GM12878 (cell line): ENCODE measurements at regions not wholly inside any gene's neighbourhood (a gene's known extent, or its start where the extent isn't known, plus 50 kb on each side); places are given as distances from the start of the nearest gene placed in this dataset.

Experiments
- ATAC-seq: fragments of 200-7000 bp; cut with Tn5 transposase; 3 replicates; pipeline ENCODE4 v1.9.1; 2020; ENCODE audit warnings: mild to moderate bottlenecking, moderate library complexity
- BruUV-seq: library from RNA; stranded (reverse); fragments of 400-500 nt; replicated peaks from 2 replicates; lab custom pipeline; 2021; lab: Mats Ljungman, UMichigan
- CTCF ChIA-PET: fragments of 300-600 bp; sonication (Branson Sonifier 250); formaldehyde crosslinking; extraction: SDS; loops from one replicate; lab custom pipeline; 2021; ENCODE audit warnings: inconsistent platforms; lab: Yijun Ruan, JAX
- POLR2A ChIA-PET: fragments of 350-600 bp; formaldehyde crosslinking; extraction: SDS; loops from one replicate; lab custom pipeline; 2021; ENCODE audit warnings: inconsistent platforms; lab: Charles Lee
- RAD21 ChIA-PET: fragments of 300-600 bp; sonication (Branson Sonifier 250); formaldehyde crosslinking; loops from one replicate; lab custom pipeline; 2023; ENCODE audit warnings: antibody characterized with exemption; ENCODE audit not compliant: unreplicated experiment; lab: Charles Lee
- SMC1A ChIA-PET: fragments of 300-600 bp; sonication (Branson Sonifier 250); formaldehyde crosslinking; loops from one replicate; lab custom pipeline; 2023; ENCODE audit not compliant: unreplicated experiment, uncharacterized antibody; lab: Charles Lee
- DNase-seq: peaks from one replicate; pipeline ENCODE4 v3.0.0-alpha.2; 2011; ENCODE audit warnings: low read depth, low spot score
- FAIRE-seq: peaks from 3 replicates; lab custom pipeline; 2011; peaks lifted over from hg19 to GRCh38; lab: Jason Lieb, UNC
- H2AFZ ChIP-seq: 2 replicates; pipeline ENCODE4 v1.6.0; 2011; ENCODE audit warnings: low read depth, low read length, control low read depth; ENCODE audit not compliant: control insufficient read depth
- H3K27ac ChIP-seq: 2 replicates; pipeline ENCODE4 v1.5.1; 2011; ENCODE audit warnings: control low read depth; ENCODE audit not compliant: control insufficient read depth, insufficient read depth
- H3K27me3 ChIP-seq, 2 experiments: replicated peaks in 1 of 2; 2 replicates each; pipeline versions ENCODE4 v1.6.0 to v1.6.1; 2011; ENCODE audit warnings: low read length in 1 of 2; ENCODE audit not compliant: control insufficient read depth in 2 of 2, insufficient read depth in 2 of 2
- H3K36me3 ChIP-seq, 2 experiments: 2 replicates each; pipeline ENCODE4 v1.5.1; 2011; ENCODE audit warnings: low read length in 1 of 2; ENCODE audit not compliant: control insufficient read depth in 2 of 2, insufficient read depth in 2 of 2
- H3K4me1 ChIP-seq: 2 replicates; pipeline ENCODE4 v1.6.1; 2011; ENCODE audit warnings: mild to moderate bottlenecking, low read length, moderate library complexity, mixed read lengths; ENCODE audit not compliant: control insufficient read depth, insufficient read depth
- H3K4me2 ChIP-seq: 2 replicates; pipeline ENCODE4 v1.6.0; 2011; ENCODE audit warnings: control low read depth; ENCODE audit not compliant: control insufficient read depth, insufficient read depth
- H3K4me3 ChIP-seq: fragments of 200-600 bp; sonication (generic); 2 replicates; pipeline ENCODE4 v1.5.1; 2016
- H3K79me2 ChIP-seq: 2 replicates; pipeline ENCODE4 v1.6.0; 2011; ENCODE audit warnings: low read length; ENCODE audit not compliant: control insufficient read depth, insufficient read depth
- H3K9ac ChIP-seq: 2 replicates; pipeline ENCODE4 v1.8.0; 2011; ENCODE audit warnings: low read length, control low read depth, mixed read lengths; ENCODE audit not compliant: control insufficient read depth, insufficient read depth
- H3K9me3 ChIP-seq: replicated peaks from 3 replicates; pipeline ENCODE4 v1.5.1; 2011; ENCODE audit warnings: mild to moderate bottlenecking, low read length; ENCODE audit not compliant: control insufficient read depth, insufficient read depth
- H4K20me1 ChIP-seq: 2 replicates; pipeline ENCODE4 v1.6.0; 2011; ENCODE audit not compliant: control insufficient read depth, insufficient read depth
- CREB1 ChIP-seq: IDR thresholded peaks from 2 replicates; pipeline ENCODE4 v1.6.1; 2012; ENCODE audit warnings: low read depth, mild to moderate bottlenecking, inconsistent platforms
- E2F4 ChIP-seq: IDR thresholded peaks from 2 replicates; pipeline ENCODE4 v1.6.1; 2012; ENCODE audit warnings: low read depth, low read length, improper control_type of control experiment
- MEF2A ChIP-seq: IDR thresholded peaks from 2 replicates; pipeline ENCODE4 v1.6.1; 2011; ENCODE audit warnings: low read depth, mild to moderate bottlenecking, low read length, moderate library complexity; ENCODE audit not compliant: insufficient read depth
- MTA3 ChIP-seq: IDR thresholded peaks from 2 replicates; pipeline ENCODE4 v1.6.1; 2012; ENCODE audit warnings: low read length, inconsistent platforms, borderline replicate concordance
- NR2C2 ChIP-seq: IDR thresholded peaks from 2 replicates; pipeline ENCODE4 v1.6.1; 2011; ENCODE audit warnings: borderline replicate concordance, low read depth; ENCODE audit not compliant: control insufficient read depth, insufficient read length
- RBBP5 ChIP-seq: fragments of 200-600 bp; sonication (generic); conservative IDR thresholded peaks from 2 replicates; pipeline ENCODE4 v1.6.1; 2016
- SP1 ChIP-seq: IDR thresholded peaks from one replicate; pipeline ENCODE4 v1.6.1; 2011; ENCODE audit warnings: low read depth, low read length
- TBL1XR1 ChIP-seq: IDR thresholded peaks from 2 replicates; pipeline ENCODE4 v1.6.1; 2012; ENCODE audit warnings: low read depth, low read length, improper control_type of control experiment
- WRNIP1 ChIP-seq: IDR thresholded peaks from 2 replicates; pipeline ENCODE4 v1.6.1; 2011; ENCODE audit warnings: low read depth, low read length, improper control_type of control experiment, borderline replicate concordance
- ZZZ3 ChIP-seq: IDR thresholded peaks from 2 replicates; pipeline ENCODE4 v1.6.1; 2011; ENCODE audit warnings: low read depth; ENCODE audit not compliant: control insufficient read depth, insufficient read length
- WGBS: methylation state at CpG from one replicate; pipeline ENCODE4 v1.1.6; 2016; ENCODE audit warnings: low lambda C conversion rate; ENCODE audit not compliant: insufficient replicate concordance, insufficient coverage; ENCODE audit errors: missing lambda C conversion rate; 5-methylcytosine and 5-hydroxymethylcytosine counted together
- in situ Hi-C: fragments of 300-500 bp; cut with MboI; formaldehyde crosslinking; loops from 9 replicates; pipeline ENCODE4 v1.14.3; 2018; ENCODE audit warnings: mixed read lengths
- intact Hi-C: fragments of 100-400 bp; cut with micrococcal nuclease; formaldehyde crosslinking; loops from one replicate; pipeline ENCODE4 v1.14.2; 2022; ENCODE audit not compliant: unreplicated experiment

- RAD21 ChIA-PET = no interaction called here
- Histone ChIP-seq H3K27ac (no peak overlapping the region), H3K9ac (no peak overlapping the region), H3K79me2 (no peaks in the 10 kb centered on the region), H3K27me3 (no peaks in the 10 kb centered on the region), H3K9me3 (no peaks in the 10 kb centered on the region), H3K4me3 (no peak overlapping the region), H2AFZ (no peak overlapping the region), H3K4me2 (no peak overlapping the region), H4K20me1 (no peaks in the 10 kb centered on the region), H3K36me3 (no peaks in the 10 kb centered on the region), H3K4me1 (no peaks in the 10 kb centered on the region)
- CTCF ChIA-PET = no interaction called here
- BruUV-seq = no TSS peak
- ATAC-seq (no peak), DNase-seq (no peak), FAIRE-seq (no peak)
- SMC1A ChIA-PET = no interaction called here
- TF ChIP-seq TBL1XR1 (no peak), NR2C2 (no peak), CREB1 (no peak), WRNIP1 (no peak), ZZZ3 (no peak), E2F4 (no peak), SP1 (no peak), RBBP5 (no peak), MTA3 (no peak), MEF2A (no peak)
- in situ Hi-C loops = no loop called here
- POLR2A ChIA-PET = no interaction called here
- intact Hi-C loops = no loop called here
- 0% methylated on average over 2 of the region's 2 CpGs for WGBS
Measured at GRCh38 chr11:29210426-29210825, 806.4 kb downstream of the KCNA4 start.
